Activated T-helper 2 cell treated with anti-CD3 and anti-CD28 coated beads, Interferon-gamma antibody, Interleukin-2, Interleukin-4, amounts not matched to agents 10 μg/mL and 5 μg/mL and 100 μg/mL, durations not matched to agents 14 hours and 24 hours and 36 hours (primary cell): ENCODE measurements at regions not wholly inside any gene's neighbourhood (a gene's known extent, or its start where the extent isn't known, plus 50 kb on each side); places are given as distances from the start of the nearest gene placed in this dataset.
"Not testable (repeated sequence)": the region's sequence is repeated elsewhere in the genome, so short reads cannot be mapped to it uniquely, and the experiment has no call there.

Source experiments
- DNase-seq: peaks from one replicate; pipeline ENCODE4 v3.0.0; 2021; ENCODE audit warnings: low spot score
- H3K27ac Mint-ChIP-seq: one replicate; pipeline ENCODE4 v1.8.0; 2021; ENCODE audit warnings: mixed read lengths
- H3K27me3 Mint-ChIP-seq: one replicate; pipeline ENCODE4 v1.8.0; 2021; ENCODE audit warnings: low read depth, mixed read lengths
- H3K36me3 Mint-ChIP-seq: one replicate; pipeline ENCODE4 v1.8.0; 2021; ENCODE audit warnings: low read depth, mixed read lengths
- H3K4me1 Mint-ChIP-seq: one replicate; pipeline ENCODE4 v1.8.0; 2021; ENCODE audit warnings: low read depth, mixed read lengths
- H3K4me3 Mint-ChIP-seq: one replicate; pipeline ENCODE4 v1.8.0; 2021; ENCODE audit warnings: low read depth, mild to moderate bottlenecking, moderate library complexity, mixed read lengths
- H3K9me3 Mint-ChIP-seq: one replicate; pipeline ENCODE4 v1.8.0; 2021; ENCODE audit warnings: mixed read lengths
- intact Hi-C: fragments of 100-400 bp; cut with micrococcal nuclease; formaldehyde crosslinking; loops from one replicate; pipeline ENCODE4 v1.15.1; 2023

DNA sequence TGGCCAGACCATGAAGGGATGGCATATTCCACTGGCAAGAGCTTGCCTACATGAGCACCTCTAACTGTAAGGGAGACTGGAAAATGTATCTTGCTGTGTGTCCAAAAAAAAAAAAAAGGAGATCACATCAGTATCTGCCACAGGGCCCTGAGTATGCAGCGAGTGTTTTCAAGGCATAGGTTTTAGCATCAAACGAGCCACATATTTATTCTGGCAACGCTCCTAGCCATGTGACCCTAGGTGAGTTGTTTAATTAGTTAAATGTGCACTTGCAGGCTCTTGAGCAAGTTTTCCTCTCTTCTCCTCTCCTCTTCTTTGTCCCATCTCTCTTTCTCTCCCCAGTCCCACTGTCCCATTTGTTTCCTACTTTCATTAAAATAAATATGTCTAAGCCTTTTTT lies 428.7 kb upstream of the AKR1E2 start:
- Mint-ChIP-seq H3K27ac (no peak overlapping the region), H3K4me1 (no peaks in the 10 kb centered on the region), H3K27me3 (peaks cover 13% of the 10 kb centered on the region), H3K4me3 (no peak overlapping the region), H3K9me3 (no peaks in the 10 kb centered on the region), H3K36me3 (no peaks in the 10 kb centered on the region)
- no peak for DNase-seq
- intact Hi-C loops, result no loop called here

DNA sequence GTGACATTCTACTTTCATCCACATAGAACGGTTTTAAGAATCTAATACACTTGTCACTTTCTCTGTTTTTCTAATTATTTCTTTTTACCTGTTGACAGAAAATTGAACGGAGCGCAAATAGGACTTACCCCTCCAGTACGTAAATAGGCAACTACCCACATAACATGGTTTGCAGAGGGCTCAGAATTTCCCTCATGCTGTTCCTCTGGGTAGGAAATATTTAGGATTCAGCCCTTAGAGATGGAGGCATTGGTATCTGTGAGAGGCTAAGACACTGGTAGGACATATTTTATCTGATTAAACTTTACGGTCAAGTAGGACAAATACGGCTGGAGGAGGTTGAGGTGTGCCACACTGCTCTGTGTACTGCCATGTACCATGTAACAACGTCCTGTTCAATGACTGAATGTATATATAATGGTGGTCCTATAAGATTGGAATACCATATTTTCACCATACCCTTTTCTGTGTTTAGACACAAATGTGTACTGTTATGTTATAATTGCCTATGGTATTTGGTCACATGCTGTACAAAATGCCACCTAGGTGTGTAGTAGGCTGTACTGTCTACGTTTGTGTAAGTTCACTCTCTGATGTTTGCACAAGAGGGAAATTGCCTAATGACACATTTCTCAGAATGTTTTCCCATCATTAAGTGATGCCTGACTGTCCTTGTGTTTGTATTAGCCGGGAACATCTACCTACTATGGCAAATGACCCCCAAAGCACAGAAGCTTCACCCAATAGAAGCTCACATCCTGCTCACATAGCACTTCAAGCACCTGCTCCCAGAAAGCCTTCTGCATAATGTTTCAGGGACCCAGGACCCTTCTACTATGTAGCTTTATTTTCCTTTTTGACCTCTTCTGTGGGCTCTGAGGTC lies 429.4 kb upstream of the AKR1E2 start:
- intact Hi-C loops, result no loop called here
- H3K9me3 Mint-ChIP-seq, result no peaks in the 10 kb centered on the region
- no peaks in the 10 kb centered on the region for H3K4me1 Mint-ChIP-seq
- H3K36me3 Mint-ChIP-seq, result no peaks in the 10 kb centered on the region
- H3K27me3 Mint-ChIP-seq, result peaks cover 13% of the 10 kb centered on the region
- DNase-seq, result no peak
- no peak overlapping the region for H3K4me3 Mint-ChIP-seq
- H3K27ac Mint-ChIP-seq, result no peak overlapping the region

DNA sequence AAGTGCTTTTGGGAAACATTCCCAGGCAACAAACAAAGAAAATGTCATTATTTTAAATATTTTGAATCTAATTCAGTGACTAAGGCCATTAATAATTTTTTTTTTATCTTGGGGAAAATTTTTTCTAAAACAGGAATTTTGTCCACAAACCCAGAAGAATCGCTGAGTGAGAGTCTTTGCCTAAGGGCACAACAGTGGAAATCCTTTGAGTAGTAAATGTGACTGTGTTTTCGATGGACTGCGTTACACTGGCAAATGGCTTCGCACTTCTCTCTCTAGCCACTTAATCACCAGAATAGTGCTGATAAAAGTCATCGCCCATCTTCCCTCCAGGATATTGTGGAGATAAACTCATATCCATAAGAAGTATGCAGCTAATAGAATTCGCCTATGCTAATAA lies 430.3 kb upstream of the AKR1E2 start:
- Mint-ChIP-seq H3K27ac (no peak overlapping the region), H3K4me1 (no peaks in the 10 kb centered on the region), H3K9me3 (no peaks in the 10 kb centered on the region), H3K27me3 (peaks cover 13% of the 10 kb centered on the region), H3K36me3 (no peaks in the 10 kb centered on the region), H3K4me3 (no peak overlapping the region)
- intact Hi-C loops, result no loop called here
- DNase-seq, result no peak

DNA sequence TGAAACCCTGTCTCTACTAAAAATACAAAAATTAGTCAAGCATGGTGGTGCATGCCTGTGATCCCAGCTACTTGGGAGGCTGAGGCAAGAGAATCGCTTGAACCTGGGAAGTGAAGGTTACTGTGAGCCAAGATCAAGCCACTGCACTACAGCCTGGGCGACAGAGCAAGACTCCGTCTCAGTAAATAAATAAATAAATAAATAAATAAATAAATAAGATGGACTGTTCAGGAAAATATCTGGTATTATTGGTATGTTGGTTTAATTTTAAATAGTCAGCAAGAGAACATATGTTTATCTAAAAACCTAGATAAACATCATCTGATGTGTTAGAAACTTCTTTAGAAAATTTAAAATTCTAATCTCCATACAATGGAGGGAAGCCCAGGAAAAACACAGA lies 431.6 kb upstream of the AKR1E2 start:
- DNase-seq, H3K4me3 Mint-ChIP-seq, H3K27ac Mint-ChIP-seq, H3K36me3 Mint-ChIP-seq, H3K9me3 Mint-ChIP-seq, intact Hi-C loops, H3K4me1 Mint-ChIP-seq: not testable (repeated sequence)
- peaks cover 18% of the 10 kb centered on the region for H3K27me3 Mint-ChIP-seq

DNA sequence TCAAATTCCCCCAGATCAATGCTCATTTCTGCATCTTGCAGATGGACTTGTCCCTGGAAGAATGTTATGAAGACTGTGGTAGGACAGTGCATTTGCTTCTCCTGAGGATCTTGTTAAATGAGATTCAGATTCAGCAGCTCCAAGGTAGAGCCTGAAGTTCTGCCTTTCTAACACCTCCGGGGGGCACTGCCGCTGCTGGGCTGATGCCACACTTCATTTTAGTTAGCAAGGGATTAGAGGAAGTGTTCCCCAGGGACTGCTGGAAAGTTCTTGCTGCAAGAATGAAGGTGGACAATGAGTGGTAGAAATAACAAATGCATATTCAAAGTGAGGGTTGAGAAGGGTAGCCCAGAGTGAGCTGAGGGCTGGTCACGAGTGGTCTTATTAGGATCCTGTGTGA lies 434.3 kb upstream of the AKR1E2 start:
- Mint-ChIP-seq H3K9me3 (no peaks in the 10 kb centered on the region), H3K27me3 (peaks cover 19% of the 10 kb centered on the region), H3K4me3 (no peak overlapping the region), H3K27ac (no peak overlapping the region), H3K4me1 (no peaks in the 10 kb centered on the region), H3K36me3 (no peaks in the 10 kb centered on the region)
- DNase-seq, result no peak
- intact Hi-C loops, result no loop called here

DNA sequence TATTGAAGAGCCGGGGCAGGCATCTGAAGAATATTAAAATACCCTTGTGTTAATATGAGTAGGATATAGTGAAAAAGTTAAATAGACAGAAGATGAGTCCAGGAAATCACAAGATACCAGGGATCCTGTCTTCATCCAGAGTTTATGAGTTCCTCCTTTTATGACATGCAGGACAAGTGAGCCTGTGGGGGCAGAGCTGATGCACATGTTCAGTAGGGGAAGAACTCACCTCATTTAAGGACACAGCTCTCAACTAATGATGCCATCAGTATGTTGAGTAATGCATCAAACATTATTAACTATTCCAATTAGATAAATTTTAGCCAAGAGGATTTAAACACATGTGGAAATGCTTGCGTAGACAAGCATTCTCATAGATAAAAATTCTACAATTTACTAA lies 435.8 kb upstream of the AKR1E2 start:
- H3K27ac Mint-ChIP-seq, result no peak overlapping the region
- H3K4me1 Mint-ChIP-seq, result no peaks in the 10 kb centered on the region
- intact Hi-C loops, result no loop called here
- no peaks in the 10 kb centered on the region for H3K36me3 Mint-ChIP-seq
- H3K4me3 Mint-ChIP-seq, result no peak overlapping the region
- no peaks in the 10 kb centered on the region for H3K9me3 Mint-ChIP-seq
- DNase-seq, result no peak
- peaks cover 24% of the 10 kb centered on the region for H3K27me3 Mint-ChIP-seq

DNA sequence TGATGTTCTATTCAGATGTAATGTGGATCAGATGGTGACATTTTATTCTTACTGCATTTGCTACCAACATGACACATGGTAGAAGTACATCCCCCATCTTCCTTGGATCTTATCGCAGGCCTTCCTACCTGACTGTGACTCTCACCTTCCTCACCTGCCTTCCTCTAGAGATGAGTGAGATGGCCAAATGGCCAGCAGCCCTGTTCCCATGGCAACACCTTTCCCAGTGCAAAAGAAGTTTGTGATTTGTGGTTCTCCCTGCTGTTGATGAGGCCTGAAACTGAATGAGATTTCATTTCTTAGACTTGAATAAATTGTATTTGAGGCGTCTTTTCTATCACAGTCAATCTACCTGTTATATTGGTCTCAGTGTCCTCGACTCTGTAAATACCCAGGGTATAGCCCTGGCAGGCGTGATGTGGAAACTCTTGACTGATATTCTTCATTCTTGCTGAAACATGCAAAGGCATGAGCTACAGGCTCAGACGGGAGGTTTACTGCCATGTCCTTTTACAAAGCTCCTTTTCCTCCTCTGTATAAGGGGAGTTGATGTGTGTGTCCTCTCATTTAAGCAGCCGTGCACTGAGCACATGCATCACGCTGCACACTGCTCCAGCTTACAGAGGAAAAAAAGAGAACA lies 440.7 kb upstream of the AKR1E2 start:
- no peak for DNase-seq
- H3K36me3 Mint-ChIP-seq, result no peaks in the 10 kb centered on the region
- no peaks in the 10 kb centered on the region for H3K9me3 Mint-ChIP-seq
- no peak overlapping the region for H3K4me3 Mint-ChIP-seq
- no peaks in the 10 kb centered on the region for H3K4me1 Mint-ChIP-seq
- no peak overlapping the region for H3K27ac Mint-ChIP-seq
- intact Hi-C loops, result no loop called here
- peaks cover 29% of the 10 kb centered on the region for H3K27me3 Mint-ChIP-seq

DNA sequence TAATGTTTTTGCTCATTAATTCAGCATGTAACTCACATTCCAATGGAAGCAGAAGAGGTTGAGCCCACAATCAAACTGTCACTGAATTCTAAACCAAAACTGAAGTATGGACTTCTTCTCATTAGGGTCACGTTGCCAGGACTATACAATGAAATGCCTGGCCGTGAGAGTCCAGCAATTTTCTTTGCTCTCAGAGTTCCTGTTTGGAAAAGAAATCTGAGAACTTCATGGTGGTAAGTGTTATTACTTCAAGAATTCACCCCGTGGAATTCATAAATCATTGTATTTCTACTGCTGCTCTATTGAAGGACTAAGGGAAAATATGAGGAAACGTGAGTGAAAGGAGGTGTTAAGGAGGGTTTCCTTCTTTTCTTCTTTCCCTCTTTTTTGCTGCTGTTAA lies 441.8 kb upstream of the AKR1E2 start:
- no peaks in the 10 kb centered on the region for H3K4me1 Mint-ChIP-seq
- no peaks in the 10 kb centered on the region for H3K36me3 Mint-ChIP-seq
- H3K27me3 Mint-ChIP-seq, result peaks cover 22% of the 10 kb centered on the region
- no peak overlapping the region for H3K27ac Mint-ChIP-seq
- no peak for DNase-seq
- H3K9me3 Mint-ChIP-seq, result no peaks in the 10 kb centered on the region
- intact Hi-C loops, result no loop called here
- no peak overlapping the region for H3K4me3 Mint-ChIP-seq

DNA sequence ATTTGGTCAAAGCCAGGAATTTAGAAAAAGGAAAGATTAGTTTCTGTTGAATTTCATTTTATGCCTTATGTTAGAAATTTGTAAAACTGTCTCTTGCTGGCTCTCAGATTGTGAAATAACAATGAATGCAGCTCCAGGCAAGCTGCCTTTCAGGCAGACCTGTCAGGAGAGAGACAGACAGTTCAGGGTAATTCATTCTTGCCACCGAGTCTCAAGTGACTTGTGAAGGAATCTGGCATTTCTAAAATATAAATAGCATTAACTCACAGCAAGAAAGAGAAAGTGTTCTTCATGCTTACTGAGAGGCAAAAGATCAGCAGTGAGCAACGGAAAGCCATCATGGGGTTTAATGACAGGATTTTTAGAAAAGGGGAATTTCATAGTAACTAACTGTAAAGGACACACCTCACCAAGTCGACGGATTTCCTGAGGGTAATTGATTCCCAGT lies 442.3 kb upstream of the AKR1E2 start:
- no peak overlapping the region for H3K4me3 Mint-ChIP-seq
- no peaks in the 10 kb centered on the region for H3K4me1 Mint-ChIP-seq
- no peaks in the 10 kb centered on the region for H3K9me3 Mint-ChIP-seq
- H3K27ac Mint-ChIP-seq, result no peak overlapping the region
- peaks cover 20% of the 10 kb centered on the region for H3K27me3 Mint-ChIP-seq
- H3K36me3 Mint-ChIP-seq, result no peaks in the 10 kb centered on the region
- intact Hi-C loops, result no loop called here
- no peak for DNase-seq

DNA sequence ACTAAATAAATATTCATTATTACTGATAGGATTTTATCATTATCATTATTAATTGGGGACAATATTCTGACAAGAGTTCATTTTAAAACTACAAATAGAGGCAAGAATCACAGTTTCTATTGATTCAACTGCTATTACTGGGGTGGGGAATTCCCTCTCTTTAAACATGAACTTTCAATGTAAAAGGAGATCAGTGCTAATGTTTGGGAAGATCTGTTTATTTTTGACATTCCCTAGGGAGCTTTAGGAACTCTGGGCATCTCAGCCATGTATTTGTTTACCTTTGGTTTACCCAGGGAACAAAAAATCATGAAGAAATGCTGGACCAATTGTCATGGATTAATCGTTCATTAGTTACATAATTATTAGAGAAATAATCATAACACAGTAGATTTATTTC lies 443.2 kb upstream of the AKR1E2 start:
- Mint-ChIP-seq H3K27me3 (peaks cover 18% of the 10 kb centered on the region), H3K4me3 (no peak overlapping the region), H3K36me3 (no peaks in the 10 kb centered on the region), H3K9me3 (no peaks in the 10 kb centered on the region), H3K4me1 (no peaks in the 10 kb centered on the region), H3K27ac (no peak overlapping the region)
- no peak for DNase-seq
- intact Hi-C loops, result no loop called here

DNA sequence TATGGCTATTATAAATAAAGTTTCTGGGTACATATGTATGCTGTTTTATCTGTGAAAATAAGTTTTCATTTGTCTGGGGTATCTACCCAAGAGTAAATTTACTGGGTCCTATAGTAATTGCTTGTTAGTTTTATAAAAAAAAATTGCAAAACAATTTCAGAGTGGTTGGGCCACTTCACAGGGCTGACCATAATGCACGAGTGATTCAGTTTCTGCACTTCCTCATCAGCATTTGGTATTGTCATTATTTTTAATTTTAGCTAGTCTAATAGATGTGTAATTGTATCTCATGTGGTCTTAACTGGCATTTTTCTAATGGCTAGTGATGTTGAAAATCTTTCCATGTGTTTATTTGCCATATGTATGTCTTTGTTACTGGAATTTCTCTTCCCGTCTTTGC lies 452.4 kb upstream of the AKR1E2 start:
- intact Hi-C loops, result no loop called here
- DNase-seq, result no peak
- Mint-ChIP-seq H3K27me3 (peaks cover 53% of the 10 kb centered on the region), H3K36me3 (no peaks in the 10 kb centered on the region), H3K9me3 (no peaks in the 10 kb centered on the region), H3K27ac (no peak overlapping the region), H3K4me1 (no peaks in the 10 kb centered on the region), H3K4me3 (no peak overlapping the region)

DNA sequence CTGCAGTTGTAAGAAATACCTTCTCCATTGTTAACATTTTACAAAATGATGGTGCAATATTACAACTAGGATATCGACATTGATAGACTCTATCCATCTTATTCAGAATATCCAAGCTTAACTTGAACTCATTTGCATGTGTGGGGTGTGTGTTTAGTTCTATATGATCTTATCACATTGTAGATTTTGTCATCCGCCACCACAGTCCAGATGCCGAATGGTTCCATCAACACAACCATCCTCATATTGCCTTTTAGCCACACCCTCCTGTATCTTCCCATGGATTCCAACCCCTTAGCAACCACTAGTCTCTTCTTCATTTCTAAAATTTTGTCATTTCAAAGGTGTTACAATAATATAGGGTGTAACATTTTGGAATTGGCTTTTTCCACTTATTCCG lies 452.9 kb upstream of the AKR1E2 start:
- Mint-ChIP-seq H3K4me3 (no peak overlapping the region), H3K4me1 (no peaks in the 10 kb centered on the region), H3K27ac (no peak overlapping the region), H3K36me3 (no peaks in the 10 kb centered on the region), H3K27me3 (peaks cover 56% of the 10 kb centered on the region), H3K9me3 (no peaks in the 10 kb centered on the region)
- intact Hi-C loops, result no loop called here
- DNase-seq, result no peak

DNA sequence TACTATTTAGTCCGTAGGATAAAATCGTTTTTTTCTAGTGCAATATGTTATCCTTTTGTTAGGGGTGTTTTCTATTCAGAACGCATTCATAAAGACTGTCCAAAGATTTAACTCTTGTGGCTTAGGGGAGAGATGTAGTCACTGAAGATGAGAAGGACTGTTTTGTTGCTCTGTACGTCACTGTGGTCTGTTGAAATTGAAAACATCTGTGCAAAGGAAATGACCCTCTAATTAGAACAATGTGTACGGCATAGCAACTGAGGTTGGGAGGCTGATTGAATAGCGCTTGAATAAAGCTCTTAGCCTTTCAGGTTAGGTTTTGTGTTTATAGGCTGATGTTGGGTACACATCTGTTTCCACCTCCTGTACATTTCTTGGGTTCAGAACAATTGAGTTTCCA lies 453.4 kb upstream of the AKR1E2 start:
- Mint-ChIP-seq H3K36me3 (no peaks in the 10 kb centered on the region), H3K4me1 (no peaks in the 10 kb centered on the region), H3K27me3 (peaks cover 59% of the 10 kb centered on the region), H3K9me3 (no peaks in the 10 kb centered on the region), H3K4me3 (no peak overlapping the region), H3K27ac (no peak overlapping the region)
- no peak for DNase-seq
- intact Hi-C loops, result no loop called here
